HG03432 (cell line): ENCODE measurements at regions not wholly inside any gene's neighbourhood (a gene's known extent, or its start where the extent isn't known, plus 50 kb on each side); places are given as distances from the start of the nearest gene placed in this dataset.

Experiments
- ATAC-seq: cut with Tn5 transposase; IDR thresholded peaks from one replicate; pipeline ENCODE4 v1.9.1; 2021; ENCODE audit warnings: mild to moderate bottlenecking, moderate library complexity; ENCODE audit not compliant: unreplicated experiment

GRCh38 chr6:156166093-156166492 is 611.1 kb upstream of the ARID1B start:
- no peak for ATAC-seq

DNA sequence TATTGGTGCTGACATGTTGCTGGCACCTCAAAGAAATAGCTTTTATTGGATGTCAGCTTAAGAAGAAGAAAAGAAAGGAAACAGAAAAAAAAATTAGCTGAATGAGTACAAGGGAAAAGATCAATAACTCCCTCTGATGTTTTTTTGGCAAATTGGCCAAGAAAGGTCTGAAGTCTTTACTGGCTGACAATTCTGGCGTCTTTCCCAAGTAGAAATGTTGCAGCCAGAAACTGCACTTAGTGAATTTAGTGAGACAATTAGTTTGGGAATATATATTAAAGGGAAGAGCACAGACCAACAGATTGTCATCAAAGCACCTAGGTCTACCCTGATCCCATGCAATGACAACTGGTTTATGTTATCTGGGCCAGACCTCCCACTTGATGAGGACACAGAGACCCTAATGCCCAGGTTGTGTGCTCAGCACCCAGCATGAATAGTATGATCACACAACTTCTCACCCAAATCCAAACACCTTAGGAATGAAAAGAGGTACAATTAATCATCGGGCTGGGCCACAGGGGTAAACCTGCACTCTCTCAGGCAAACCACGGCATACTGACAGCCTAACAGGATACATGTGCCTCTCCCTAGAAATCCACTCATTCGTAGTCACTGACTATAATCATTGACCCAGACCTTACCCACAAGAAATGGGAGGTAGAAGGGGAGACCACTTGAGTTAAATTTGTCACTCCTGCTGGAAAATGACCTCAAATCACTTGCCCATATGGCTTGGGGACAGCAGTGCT is 612.3 kb upstream of the ARID1B start:
- no peak for ATAC-seq

- no peak for ATAC-seq
These were observed 613.9 kb upstream of the ARID1B start for GRCh38 chr6:156163311-156163710.

DNA sequence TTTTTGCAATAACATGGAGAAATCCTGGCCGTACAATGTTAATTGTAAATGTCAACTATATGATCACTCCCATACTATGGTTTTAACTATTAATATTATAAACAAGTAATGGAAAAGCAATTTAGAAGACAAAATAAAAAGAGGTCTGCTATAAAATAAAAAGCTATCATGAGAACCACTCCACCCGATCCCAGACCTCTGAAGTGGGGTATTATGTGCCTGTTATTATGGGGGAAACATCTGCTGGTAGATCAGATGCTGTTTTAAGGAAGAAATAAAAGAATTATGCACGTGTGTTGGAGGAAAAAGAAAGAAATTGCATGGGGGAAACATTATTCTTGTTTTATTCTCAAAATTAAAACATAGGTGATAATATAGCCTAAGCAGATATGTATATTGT is 615.7 kb upstream of the ARID1B start:
- ATAC-seq: no peak

- ATAC-seq: no peak
These were observed 616.4 kb upstream of the ARID1B start for GRCh38 chr6:156160795-156161165.

DNA sequence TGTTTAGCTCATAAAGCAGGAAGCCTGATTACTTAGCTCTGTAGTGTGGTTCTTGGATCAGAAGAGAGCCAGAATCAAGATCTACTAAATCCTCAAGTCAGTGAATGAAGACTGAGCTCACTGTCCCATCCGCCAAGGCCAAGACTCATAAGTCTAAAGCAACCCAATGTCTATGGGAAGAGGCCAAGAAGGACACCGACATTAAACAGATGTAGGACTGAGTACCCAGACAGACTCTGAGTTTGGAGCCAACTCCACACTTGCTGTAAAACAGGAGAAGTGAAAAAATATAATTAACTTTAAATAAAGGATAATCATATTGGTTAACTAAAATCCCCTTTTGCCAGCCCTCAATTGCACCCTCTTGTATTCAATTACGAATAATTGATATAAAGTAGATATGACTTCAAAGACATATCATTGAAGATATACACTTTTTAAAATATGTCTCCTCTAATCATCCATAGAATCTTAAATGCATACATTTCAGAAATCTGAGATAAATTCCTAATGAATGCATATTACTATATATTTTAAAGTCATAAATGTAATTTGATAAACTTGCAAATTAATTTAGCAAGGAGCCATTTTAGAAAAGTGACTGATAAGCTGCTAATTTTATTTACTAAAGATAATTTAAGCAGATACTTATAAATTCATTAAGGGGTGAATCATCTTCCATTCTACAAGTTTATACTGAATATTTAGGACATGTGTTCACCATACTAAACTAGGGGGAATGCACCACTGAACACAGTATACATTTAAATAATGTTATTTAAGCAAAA is 617.0 kb upstream of the ARID1B start:
- ATAC-seq: no peak

DNA sequence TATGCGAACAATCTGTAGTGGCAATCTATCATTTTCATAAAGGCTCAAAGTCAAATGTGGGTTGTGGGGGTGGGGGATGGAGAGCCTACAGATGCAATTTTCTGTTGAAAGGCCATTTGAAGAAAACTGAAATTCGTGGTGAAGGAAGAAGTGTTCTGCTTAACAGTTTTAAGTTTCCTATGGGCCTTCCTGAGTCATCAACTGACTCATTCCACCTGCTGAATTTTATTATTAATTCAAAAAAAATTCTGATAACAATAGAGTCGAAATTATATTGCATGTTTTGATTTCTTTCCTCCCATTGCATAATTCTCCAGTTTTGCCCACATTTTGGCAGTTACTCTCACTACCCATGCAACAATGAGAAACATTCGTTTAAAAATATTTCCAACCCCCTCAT is 622.3 kb upstream of the ARID1B start:
- no peak for ATAC-seq

DNA sequence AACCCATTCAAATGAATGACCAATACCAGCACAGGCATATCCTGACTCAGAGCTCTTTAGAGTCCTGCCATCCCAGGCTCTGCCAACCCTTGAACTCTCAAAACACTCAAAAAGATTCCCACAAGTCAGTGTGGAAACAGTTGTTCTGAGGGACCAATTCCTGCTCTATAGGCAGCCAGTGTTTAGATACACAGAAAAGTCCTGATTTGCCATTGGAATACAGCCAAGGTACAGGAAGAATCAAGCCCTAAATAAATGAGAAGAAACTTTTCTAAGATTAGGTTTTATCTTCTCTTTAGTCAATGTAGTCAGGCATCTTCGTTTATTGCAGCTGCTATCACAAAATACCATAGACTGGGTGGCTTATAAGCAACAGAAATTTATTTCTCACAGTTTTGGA is 626.8 kb upstream of the ARID1B start:
- no peak for ATAC-seq

GRCh38 chr6:156146891-156147290 is 630.3 kb upstream of the ARID1B start:
- no peak for ATAC-seq

DNA sequence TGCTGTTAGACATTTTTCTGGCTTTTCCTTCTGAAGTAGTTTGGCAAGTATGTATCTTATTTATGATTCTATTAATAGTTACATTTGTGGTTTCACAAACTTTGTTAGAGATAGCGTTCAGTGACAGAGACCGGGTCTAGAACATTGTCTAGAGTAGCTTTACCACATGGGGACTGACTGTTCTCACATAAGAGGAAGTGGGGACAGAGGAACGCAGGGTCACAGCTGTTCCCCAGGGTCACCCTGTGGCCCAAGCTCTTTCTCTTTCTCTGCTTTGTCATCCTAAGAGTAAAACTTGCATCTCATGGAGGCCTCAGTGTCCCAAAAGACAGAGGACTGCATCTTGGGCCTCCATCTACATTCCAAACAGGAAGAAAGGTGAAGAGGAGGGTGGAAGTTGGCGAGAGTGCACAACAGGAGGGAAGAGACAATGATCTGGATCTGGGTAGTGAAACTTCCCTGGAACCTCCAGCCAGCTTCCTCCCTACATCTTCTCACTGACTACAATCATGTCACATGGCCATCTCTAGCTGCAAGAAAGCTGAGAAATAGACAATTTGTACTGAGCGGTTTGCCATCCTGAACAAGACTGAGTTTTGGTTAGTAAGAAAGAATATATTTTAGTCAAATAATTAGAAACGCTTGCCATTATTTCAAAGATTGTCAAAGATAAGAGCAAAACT is 645.8 kb upstream of the ARID1B start:
- peak; percentile 98 for ATAC-seq

GRCh38 chr6:156126535-156126934 is 650.6 kb upstream of the ARID1B start:
- ATAC-seq: no peak

DNA sequence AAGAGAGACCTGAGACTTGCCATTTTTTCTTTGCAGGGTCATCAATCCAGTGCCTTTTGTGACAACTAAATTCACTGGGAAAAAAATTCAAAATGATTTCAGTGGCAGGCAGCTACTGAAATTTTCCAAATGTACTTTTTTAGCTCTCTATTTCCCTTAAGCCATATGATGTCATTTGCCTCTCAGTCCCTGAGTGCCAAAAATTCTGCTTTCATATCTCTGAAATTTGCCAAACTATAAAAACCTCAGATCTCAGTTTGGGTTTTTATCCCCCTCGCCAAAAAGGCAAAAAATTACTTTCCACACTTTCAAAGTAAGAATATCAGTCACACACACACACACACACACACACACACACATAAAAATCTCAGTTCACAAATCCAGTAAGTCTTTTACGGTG is 651.3 kb upstream of the ARID1B start:
- ATAC-seq: no peak

- ATAC-seq: no peak
These were observed 653.4 kb upstream of the ARID1B start for GRCh38 chr6:156123731-156124130.

DNA sequence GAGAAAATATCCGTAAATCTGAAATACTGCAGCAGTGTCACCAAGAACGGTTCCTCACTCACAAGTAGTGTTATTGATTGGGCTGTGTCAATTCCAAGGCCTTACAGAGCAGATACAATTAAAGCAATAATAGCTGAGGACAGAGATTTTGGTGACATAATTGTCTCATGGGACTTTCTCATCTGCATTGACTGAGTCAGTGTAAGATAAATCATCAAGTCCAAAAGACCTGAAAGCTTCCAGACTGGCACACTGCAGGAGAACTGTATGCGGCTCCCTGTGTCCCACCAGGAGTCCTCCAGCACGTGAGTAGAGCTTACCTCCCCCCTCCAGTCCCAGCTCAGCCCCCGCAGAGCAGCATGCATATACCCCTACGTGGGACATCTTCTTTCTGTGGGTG is 655.2 kb upstream of the ARID1B start:
- no peak for ATAC-seq

- ATAC-seq: no peak
These were observed 658.9 kb upstream of the NOX3 start for GRCh38 chr6:156114541-156114940.

DNA sequence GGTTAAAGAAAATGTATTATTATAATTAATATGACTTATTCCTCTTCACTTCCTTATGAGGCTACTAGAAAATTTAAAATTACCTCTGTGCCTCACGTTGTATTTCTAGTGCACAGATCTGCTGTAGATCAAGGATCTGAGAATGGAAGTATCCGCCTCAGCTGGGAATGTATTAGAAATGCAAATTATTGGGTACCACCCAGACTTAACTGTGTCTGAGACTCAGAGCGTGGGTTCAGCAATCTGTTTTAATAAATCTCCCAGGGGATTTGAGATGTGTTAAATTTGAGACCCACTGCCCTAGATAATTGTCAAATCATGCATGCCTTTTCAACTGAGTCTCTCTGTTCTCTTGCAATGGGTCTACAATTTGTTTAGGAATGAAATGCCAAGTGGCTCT is 658.0 kb upstream of the NOX3 start:
- ATAC-seq: no peak

GRCh38 chr6:156111913-156112312 is 656.3 kb upstream of the NOX3 start:
- ATAC-seq: no peak

GRCh38 chr6:156110249-156110648 is 654.6 kb upstream of the NOX3 start:
- no peak for ATAC-seq

DNA sequence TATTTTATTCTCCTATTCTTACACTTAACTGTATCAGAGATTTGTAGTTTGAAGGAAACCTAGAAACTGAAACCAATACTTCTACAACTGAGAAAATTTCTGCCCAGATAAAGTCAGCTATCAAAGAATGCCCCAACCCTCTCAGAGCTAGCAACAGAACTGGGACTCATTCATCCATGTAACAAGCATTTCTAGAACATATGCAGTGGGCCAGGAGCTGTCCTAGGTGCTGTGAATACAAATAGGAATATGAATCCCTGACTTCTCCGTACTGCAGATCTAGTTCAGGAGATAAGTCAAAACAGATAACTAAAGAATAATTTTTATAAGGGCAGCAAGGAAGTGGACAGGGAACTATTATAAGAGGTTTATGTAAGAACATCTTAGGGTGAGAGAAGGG is 654.1 kb upstream of the NOX3 start:
- ATAC-seq: no peak

DNA sequence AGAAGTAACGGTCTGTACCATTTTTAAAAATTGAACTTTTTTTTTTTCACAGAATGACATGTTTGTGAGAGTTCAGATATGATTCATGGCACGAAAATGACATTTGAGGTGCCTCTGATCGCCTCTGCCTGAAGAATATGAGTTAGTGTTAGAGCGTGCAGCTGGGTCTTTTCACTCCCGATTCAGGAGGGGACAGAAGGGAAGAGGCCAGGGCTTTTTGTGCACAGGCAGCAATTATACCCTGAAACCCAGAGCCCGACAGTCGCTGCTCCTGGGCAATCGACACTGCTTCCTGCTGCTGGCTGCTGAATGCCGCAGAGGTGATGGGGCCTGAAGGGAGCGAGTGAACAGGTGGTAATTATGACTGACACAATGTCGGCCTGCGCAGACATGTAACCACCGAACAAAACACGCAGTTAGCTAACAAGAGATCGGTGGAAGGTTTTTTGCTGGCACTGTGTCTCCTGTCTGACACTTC is 652.0 kb upstream of the NOX3 start:
- no peak for ATAC-seq

DNA sequence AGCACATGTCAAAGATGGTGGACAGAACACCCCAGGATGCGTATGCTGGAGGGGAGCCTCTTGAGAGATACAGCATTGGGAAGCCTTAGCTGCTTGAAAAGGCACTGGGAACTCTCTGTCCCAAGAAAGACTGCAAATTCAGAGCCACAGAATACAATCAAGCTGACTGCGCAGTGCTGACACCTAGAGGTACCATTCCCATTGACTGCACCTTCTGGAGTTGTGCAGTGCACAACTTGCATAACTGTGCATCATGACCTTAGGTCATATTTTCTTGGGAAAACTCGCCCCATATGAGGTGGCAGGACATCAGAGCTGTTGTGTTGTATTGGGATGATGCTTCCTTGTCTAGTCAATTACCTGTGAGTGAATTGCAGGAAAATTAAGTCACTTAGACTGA is 646.5 kb upstream of the NOX3 start:
- no peak for ATAC-seq

DNA sequence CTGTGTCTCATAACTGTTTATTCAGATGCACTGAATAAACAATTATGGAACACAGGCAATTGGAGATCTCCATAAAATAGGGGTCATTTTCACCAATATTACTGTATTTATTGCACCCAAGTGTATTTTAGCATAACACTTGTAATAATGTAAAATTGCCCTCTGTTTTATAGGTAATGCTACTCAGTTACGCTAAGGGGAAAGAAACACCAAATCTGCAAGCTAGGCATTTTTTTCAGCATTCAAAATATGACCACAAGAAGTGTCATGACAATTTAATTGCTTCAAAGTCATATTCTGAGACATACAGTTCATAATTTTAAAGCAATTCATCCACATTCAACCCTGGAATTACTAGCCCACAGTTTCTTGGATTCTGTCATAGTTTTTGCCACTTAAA is 643.2 kb upstream of the NOX3 start:
- no peak for ATAC-seq
